ENCODE measurements at regions not wholly inside any gene's neighbourhood (a gene's known extent, or its start where the extent isn't known, plus 50 kb on each side); places are given as distances from the start of the nearest gene placed in this dataset.

DNA sequence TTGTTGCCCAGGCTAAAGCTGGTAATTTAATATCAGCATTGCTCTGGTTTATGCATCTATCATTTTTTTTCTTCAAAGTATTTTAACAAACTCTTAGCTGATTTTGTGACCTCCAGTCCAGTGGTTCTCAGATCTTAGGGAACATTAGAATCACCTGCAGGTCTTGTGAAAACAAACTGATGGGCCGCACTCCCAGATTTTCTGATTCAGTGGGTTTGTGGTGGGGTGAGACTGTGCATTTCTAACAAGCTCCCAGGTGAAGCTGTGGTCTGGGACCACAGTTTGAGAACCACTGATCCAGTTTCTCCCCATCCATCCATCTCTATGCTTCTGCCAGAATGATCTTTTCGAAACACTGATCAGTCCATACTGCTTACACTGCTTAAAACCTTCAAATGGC is 305.7 kb upstream of the USP24 start:
- intact Hi-C loops (cut with micrococcal nuclease; ENCODE audit: unreplicated experiment), result no loop called here
- CTCF ChIA-PET (ENCODE audit: unreplicated experiment), result no interaction called here
- H3K4me1 ChIP-seq (ENCODE audit: insufficient read depth, low read length, poor library complexity, severe bottlenecking), result no peaks in the 10 kb centered on the region
- no peak overlapping the region for H2AFZ ChIP-seq (ENCODE audit: low read length)
- H4K20me1 ChIP-seq (ENCODE audit: insufficient read depth, low read length), result no peaks in the 10 kb centered on the region
- no peak overlapping the region for H3K4me2 ChIP-seq (ENCODE audit: low read length)
- POLR2A ChIA-PET, result interaction anchor here (1.3 kb wide), 1 partner anchor 9 kb away, joined by 3 read pairs; no protein-coding TSS in a partner anchor
- H3K79me2 ChIP-seq (ENCODE audit: insufficient read depth, low read depth, low read length), result no peaks in the 10 kb centered on the region
- TF ChIP-seq, protein P1, sequence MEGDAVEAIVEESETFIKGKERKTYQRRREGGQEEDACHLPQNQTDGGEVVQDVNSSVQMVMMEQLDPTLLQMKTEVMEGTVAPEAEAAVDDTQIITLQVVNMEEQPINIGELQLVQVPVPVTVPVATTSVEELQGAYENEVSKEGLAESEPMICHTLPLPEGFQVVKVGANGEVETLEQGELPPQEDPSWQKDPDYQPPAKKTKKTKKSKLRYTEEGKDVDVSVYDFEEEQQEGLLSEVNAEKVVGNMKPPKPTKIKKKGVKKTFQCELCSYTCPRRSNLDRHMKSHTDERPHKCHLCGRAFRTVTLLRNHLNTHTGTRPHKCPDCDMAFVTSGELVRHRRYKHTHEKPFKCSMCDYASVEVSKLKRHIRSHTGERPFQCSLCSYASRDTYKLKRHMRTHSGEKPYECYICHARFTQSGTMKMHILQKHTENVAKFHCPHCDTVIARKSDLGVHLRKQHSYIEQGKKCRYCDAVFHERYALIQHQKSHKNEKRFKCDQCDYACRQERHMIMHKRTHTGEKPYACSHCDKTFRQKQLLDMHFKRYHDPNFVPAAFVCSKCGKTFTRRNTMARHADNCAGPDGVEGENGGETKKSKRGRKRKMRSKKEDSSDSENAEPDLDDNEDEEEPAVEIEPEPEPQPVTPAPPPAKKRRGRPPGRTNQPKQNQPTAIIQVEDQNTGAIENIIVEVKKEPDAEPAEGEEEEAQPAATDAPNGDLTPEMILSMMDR (conservative IDR thresholded peaks at IDR 0.05; ENCODE audit: low read length), result no peak
- TF ChIP-seq EZH2phosphoT487 (IDR thresholded peaks at IDR 0.05; ENCODE audit: borderline replicate concordance, low read depth, low read length), result no peak
- no peaks in the 10 kb centered on the region for H3K9me2 ChIP-seq (ENCODE audit: insufficient read depth, low read length)
- H3K4me3 ChIP-seq (ENCODE audit: low read depth, low read length, poor library complexity, severe bottlenecking), result no peak overlapping the region
- H3K36me3 ChIP-seq (ENCODE audit: insufficient read depth, low read length), result no peaks in the 10 kb centered on the region
- DNase-seq (ENCODE audit: low spot score), result no peak
- BruUV-seq (replicated peaks), result no TSS peak
- no peaks in the 10 kb centered on the region for H3K9me3 ChIP-seq (ENCODE audit: low read length)
- H3K27ac ChIP-seq (ENCODE audit: low read depth, low read length, poor library complexity, severe bottlenecking), result no peak overlapping the region

DNA sequence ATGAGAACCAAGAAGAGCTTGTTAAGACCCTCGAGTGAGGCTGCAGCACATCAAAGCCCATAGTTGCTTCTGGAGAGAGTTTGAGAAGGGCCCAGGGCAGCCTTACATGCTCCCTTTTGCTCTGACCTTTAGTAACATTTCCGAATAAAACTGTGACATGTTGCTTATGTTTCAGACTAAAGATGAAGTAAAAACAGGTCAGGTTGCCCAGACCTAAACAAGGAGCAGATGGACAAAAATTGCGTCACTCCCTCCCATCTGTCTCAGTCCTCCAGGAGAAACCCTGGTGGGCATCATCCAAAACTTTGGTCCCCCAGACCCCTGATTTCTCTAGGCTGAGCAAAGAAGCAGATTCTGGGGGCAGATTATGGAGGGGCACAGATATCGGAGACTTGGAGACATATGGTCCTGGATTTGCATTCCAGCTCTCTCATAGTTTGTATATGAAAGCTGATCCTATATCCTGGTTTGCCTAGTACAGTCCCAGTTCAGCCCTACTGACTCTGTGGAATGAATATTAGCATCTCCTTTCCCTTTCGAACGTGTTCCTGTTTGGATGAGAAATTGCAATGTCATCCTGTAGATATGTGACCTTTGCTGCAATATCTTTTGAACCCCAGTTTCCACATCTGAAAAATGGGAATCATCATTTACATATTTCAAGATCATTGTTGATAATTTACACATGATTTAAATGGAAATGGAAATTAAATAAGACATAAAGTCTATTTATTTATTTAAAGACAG is 304.9 kb upstream of the USP24 start:
- H3K79me2 ChIP-seq (ENCODE audit: insufficient read depth, low read depth, low read length), result no peaks in the 10 kb centered on the region
- no peaks in the 10 kb centered on the region for H4K20me1 ChIP-seq (ENCODE audit: insufficient read depth, low read length)
- no peak overlapping the region for H2AFZ ChIP-seq (ENCODE audit: low read length)
- H3K4me3 ChIP-seq (ENCODE audit: low read depth, low read length, poor library complexity, severe bottlenecking), result no peak overlapping the region
- POLR2A ChIA-PET, result no interaction called here
- TF ChIP-seq, protein P1 (conservative IDR thresholded peaks at IDR 0.05; ENCODE audit: low read length), result no peak
- no peak for TF ChIP-seq EZH2phosphoT487 (IDR thresholded peaks at IDR 0.05; ENCODE audit: borderline replicate concordance, low read depth, low read length)
- no peak overlapping the region for H3K4me2 ChIP-seq (ENCODE audit: low read length)
- DNase-seq (ENCODE audit: low spot score), result no peak
- intact Hi-C loops (cut with micrococcal nuclease; ENCODE audit: unreplicated experiment), result no loop called here
- no peaks in the 10 kb centered on the region for H3K9me3 ChIP-seq (ENCODE audit: low read length)
- BruUV-seq (replicated peaks), result no TSS peak
- no peak overlapping the region for H3K27ac ChIP-seq (ENCODE audit: low read depth, low read length, poor library complexity, severe bottlenecking)
- H3K9me2 ChIP-seq (ENCODE audit: insufficient read depth, low read length), result no peaks in the 10 kb centered on the region
- CTCF ChIA-PET (ENCODE audit: unreplicated experiment), result no interaction called here
- no peaks in the 10 kb centered on the region for H3K36me3 ChIP-seq (ENCODE audit: insufficient read depth, low read length)
- no peaks in the 10 kb centered on the region for H3K4me1 ChIP-seq (ENCODE audit: insufficient read depth, low read length, poor library complexity, severe bottlenecking)

DNA sequence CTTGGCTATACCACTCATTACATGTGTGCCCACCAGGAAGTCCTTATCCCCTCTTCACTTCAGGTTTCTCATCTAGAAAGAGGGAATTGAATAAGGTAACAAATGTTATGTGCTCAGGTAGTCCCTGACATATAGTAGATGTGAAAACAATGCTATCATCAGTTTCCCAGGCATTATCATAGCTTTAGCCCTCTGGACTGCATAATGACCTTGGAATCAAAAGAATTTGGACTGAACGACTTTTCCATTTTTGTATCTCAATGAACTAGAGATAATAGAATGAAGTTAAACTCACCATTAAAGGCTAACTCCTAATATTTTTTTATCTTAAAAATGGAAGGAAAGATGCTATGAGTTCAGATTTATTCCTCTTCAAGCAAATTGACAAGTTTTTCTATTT is 304.1 kb upstream of the USP24 start:
- no peak for DNase-seq (ENCODE audit: low spot score)
- no peaks in the 10 kb centered on the region for H4K20me1 ChIP-seq (ENCODE audit: insufficient read depth, low read length)
- POLR2A ChIA-PET, result no interaction called here
- no peak for TF ChIP-seq EZH2phosphoT487 (IDR thresholded peaks at IDR 0.05; ENCODE audit: borderline replicate concordance, low read depth, low read length)
- TF ChIP-seq, protein P1 (conservative IDR thresholded peaks at IDR 0.05; ENCODE audit: low read length), result no peak
- no peak overlapping the region for H3K27ac ChIP-seq (ENCODE audit: low read depth, low read length, poor library complexity, severe bottlenecking)
- H3K36me3 ChIP-seq (ENCODE audit: insufficient read depth, low read length), result no peaks in the 10 kb centered on the region
- H3K9me3 ChIP-seq (ENCODE audit: low read length), result no peaks in the 10 kb centered on the region
- no peak overlapping the region for H2AFZ ChIP-seq (ENCODE audit: low read length)
- BruUV-seq (replicated peaks), result no TSS peak
- H3K4me3 ChIP-seq (ENCODE audit: low read depth, low read length, poor library complexity, severe bottlenecking), result no peak overlapping the region
- intact Hi-C loops (cut with micrococcal nuclease; ENCODE audit: unreplicated experiment), result no loop called here
- no peak overlapping the region for H3K4me2 ChIP-seq (ENCODE audit: low read length)
- no peaks in the 10 kb centered on the region for H3K4me1 ChIP-seq (ENCODE audit: insufficient read depth, low read length, poor library complexity, severe bottlenecking)
- H3K79me2 ChIP-seq (ENCODE audit: insufficient read depth, low read depth, low read length), result no peaks in the 10 kb centered on the region
- H3K9me2 ChIP-seq (ENCODE audit: insufficient read depth, low read length), result no peaks in the 10 kb centered on the region
- CTCF ChIA-PET (ENCODE audit: unreplicated experiment), result no interaction called here
